GM19240 (cell line): ENCODE measurements at regions not wholly inside any gene's neighbourhood (a gene's known extent, or its start where the extent isn't known, plus 50 kb on each side); places are given as distances from the start of the nearest gene placed in this dataset.
A peak's percentile ranks its signal among the peaks of the same experiment; 100 is the strongest.
"Not testable (repeated sequence)": the region's sequence is repeated elsewhere in the genome, so short reads cannot be mapped to it uniquely, and the experiment has no call there.

ENCODE experiments used
- DNase-seq: peaks from one replicate; pipeline ENCODE4 v3.0.0; 2011; ENCODE audit warnings: low spot score; ENCODE audit not compliant: insufficient read length

GRCh38 chr1:81545734-81546133 lies 255.0 kb upstream of the ADGRL2 start:
- DNase-seq = no peak

GRCh38 chr1:81543764-81544163 lies 257.0 kb upstream of the ADGRL2 start:
- no peak for DNase-seq

- no peak for DNase-seq
Measured at GRCh38 chr1:81542196-81542595, 258.5 kb upstream of the ADGRL2 start.

- no peak for DNase-seq
Measured at GRCh38 chr1:81540216-81540615, 260.5 kb upstream of the ADGRL2 start.

- no peak for DNase-seq
Measured at GRCh38 chr1:81529014-81529413, 271.7 kb upstream of the ADGRL2 start.

GRCh38 chr1:81525085-81525484 lies 275.6 kb upstream of the ADGRL2 start:
- DNase-seq = no peak

- no peak for DNase-seq
Measured at GRCh38 chr1:81519987-81520386, 280.7 kb upstream of the ADGRL2 start.

- DNase-seq = no peak
Measured at GRCh38 chr1:81517987-81518386, 282.7 kb upstream of the ADGRL2 start.

GRCh38 chr1:81513796-81514354 lies 286.9 kb upstream of the ADGRL2 start:
- DNase-seq = no peak

- no peak for DNase-seq
Measured at GRCh38 chr1:81512252-81513003, 288.3 kb upstream of the ADGRL2 start.

- no peak for DNase-seq
Measured at GRCh38 chr1:81511281-81511680, 289.5 kb upstream of the ADGRL2 start.

GRCh38 chr1:81510701-81511100 lies 290.0 kb upstream of the ADGRL2 start:
- DNase-seq = no peak

GRCh38 chr1:81509594-81509993 lies 291.1 kb upstream of the ADGRL2 start:
- DNase-seq = no peak

GRCh38 chr1:81506699-81507098 lies 294.0 kb upstream of the ADGRL2 start:
- no peak for DNase-seq

- DNase-seq = peak; percentile 15
Measured at GRCh38 chr1:81505831-81506230, 294.9 kb upstream of the ADGRL2 start.

- DNase-seq = not testable (repeated sequence)
Measured at GRCh38 chr1:81504820-81505219, 295.9 kb upstream of the ADGRL2 start.

- not testable (repeated sequence) for DNase-seq
Measured at GRCh38 chr1:81502705-81503104, 298.0 kb upstream of the ADGRL2 start.

GRCh38 chr1:81501485-81501884 lies 299.2 kb upstream of the ADGRL2 start:
- DNase-seq = not testable (repeated sequence)

- DNase-seq = no peak
Measured at GRCh38 chr1:81499487-81499886, 301.2 kb upstream of the ADGRL2 start.

- DNase-seq = no peak
Measured at GRCh38 chr1:81498471-81499462, 302.0 kb upstream of the ADGRL2 start.

- DNase-seq = no peak
Measured at GRCh38 chr1:81496349-81496748, 304.4 kb upstream of the ADGRL2 start.
